ENCODE measurements at regions not wholly inside any gene's neighbourhood (a gene's known extent, or its start where the extent isn't known, plus 50 kb on each side); places are given as distances from the start of the nearest gene placed in this dataset.

DNA sequence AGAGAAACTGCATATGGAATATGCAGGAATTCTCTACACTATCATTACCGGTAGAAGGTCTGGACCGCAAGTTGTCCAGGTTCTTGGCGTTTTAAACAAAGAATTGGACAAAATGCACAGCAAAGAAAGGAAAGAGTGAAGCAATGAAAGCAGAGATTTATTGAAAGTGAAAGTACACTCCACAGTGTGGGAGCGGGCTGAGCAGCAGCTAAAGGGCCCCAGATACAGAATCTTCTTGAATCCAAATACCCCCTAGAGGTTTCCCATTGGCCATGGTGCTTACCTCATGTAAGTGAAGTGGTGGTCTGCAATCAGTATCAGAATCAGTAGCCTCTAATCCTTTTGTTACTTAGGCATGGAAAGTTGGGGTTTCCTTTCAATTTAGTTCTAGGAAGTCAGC, 178.5 kb upstream of the IRX3 start:
- Histone ChIP-seq H3K36me3 (ENCODE audit: insufficient read depth) (no peaks in the 10 kb centered on the region), H3K4me3 (no peak overlapping the region), H3K27ac (ENCODE audit: low read depth) (no peak overlapping the region), H3F3A (replicated peaks; ENCODE audit: low read depth) (no peaks in the 10 kb centered on the region), H3K4me2 (no peak overlapping the region), H3K79me2 (replicated peaks; ENCODE audit: insufficient read depth) (no peaks in the 10 kb centered on the region), H3K4me1 (ENCODE audit: insufficient read depth) (peaks cover 26% of the 10 kb centered on the region), H2AFZ (no peak overlapping the region), H4K20me1 (replicated peaks; ENCODE audit: insufficient read depth) (no peaks in the 10 kb centered on the region), H3K27me3 (ENCODE audit: insufficient read depth) (no peaks in the 10 kb centered on the region), H3K9me2 (ENCODE audit: insufficient read depth) (0 out of 2 replicates have a peak, but pooled peaks cover 3% of the 10 kb centered on the region)
- Mint-ChIP-seq H3K27me3 (ENCODE audit: insufficient read depth, low read depth, poor library complexity) (no peaks in the 10 kb centered on the region), H3K4me3 (no peak overlapping the region), H3K36me3 (ENCODE audit: low read depth) (peaks cover 6% of the 10 kb centered on the region), H3K27ac (no peak overlapping the region), H3K4me1 (peaks cover 22% of the 10 kb centered on the region), H3K9me3 (peaks cover 18% of the 10 kb centered on the region; the same call in 2 of the 3 replicates)
- no peak for DNase-seq (ENCODE audit: low spot score)
- TF ChIP-seq JUNB (IDR thresholded peaks at IDR 0.05; ENCODE audit: unreplicated experiment) (no peak), ZNF331 (CRISPR knock-in tag; IDR thresholded peaks at IDR 0.05; ENCODE audit: low read depth) (no peak), EZH2 (IDR thresholded peaks at IDR 0.05; ENCODE audit: low read depth, unreplicated experiment) (no peak), REST (IDR thresholded peaks at IDR 0.05; ENCODE audit: unreplicated experiment) (no peak), CTCF (conservative IDR thresholded peaks at IDR 0.05; ENCODE audit: low read depth in 2 of 2) (no peak), ZNF114 (CRISPR knock-in tag; IDR thresholded peaks at IDR 0.05) (no peak), CREB1 (CRISPR knock-in tag; IDR thresholded peaks at IDR 0.05; ENCODE audit: low read depth) (no peak), STAT1 (IDR thresholded peaks at IDR 0.05; ENCODE audit: unreplicated experiment) (no peak), POLR2AphosphoS5 (IDR thresholded peaks at IDR 0.05; ENCODE audit: low read depth) (no peak)
- TF ChIP-seq, protein P1, sequence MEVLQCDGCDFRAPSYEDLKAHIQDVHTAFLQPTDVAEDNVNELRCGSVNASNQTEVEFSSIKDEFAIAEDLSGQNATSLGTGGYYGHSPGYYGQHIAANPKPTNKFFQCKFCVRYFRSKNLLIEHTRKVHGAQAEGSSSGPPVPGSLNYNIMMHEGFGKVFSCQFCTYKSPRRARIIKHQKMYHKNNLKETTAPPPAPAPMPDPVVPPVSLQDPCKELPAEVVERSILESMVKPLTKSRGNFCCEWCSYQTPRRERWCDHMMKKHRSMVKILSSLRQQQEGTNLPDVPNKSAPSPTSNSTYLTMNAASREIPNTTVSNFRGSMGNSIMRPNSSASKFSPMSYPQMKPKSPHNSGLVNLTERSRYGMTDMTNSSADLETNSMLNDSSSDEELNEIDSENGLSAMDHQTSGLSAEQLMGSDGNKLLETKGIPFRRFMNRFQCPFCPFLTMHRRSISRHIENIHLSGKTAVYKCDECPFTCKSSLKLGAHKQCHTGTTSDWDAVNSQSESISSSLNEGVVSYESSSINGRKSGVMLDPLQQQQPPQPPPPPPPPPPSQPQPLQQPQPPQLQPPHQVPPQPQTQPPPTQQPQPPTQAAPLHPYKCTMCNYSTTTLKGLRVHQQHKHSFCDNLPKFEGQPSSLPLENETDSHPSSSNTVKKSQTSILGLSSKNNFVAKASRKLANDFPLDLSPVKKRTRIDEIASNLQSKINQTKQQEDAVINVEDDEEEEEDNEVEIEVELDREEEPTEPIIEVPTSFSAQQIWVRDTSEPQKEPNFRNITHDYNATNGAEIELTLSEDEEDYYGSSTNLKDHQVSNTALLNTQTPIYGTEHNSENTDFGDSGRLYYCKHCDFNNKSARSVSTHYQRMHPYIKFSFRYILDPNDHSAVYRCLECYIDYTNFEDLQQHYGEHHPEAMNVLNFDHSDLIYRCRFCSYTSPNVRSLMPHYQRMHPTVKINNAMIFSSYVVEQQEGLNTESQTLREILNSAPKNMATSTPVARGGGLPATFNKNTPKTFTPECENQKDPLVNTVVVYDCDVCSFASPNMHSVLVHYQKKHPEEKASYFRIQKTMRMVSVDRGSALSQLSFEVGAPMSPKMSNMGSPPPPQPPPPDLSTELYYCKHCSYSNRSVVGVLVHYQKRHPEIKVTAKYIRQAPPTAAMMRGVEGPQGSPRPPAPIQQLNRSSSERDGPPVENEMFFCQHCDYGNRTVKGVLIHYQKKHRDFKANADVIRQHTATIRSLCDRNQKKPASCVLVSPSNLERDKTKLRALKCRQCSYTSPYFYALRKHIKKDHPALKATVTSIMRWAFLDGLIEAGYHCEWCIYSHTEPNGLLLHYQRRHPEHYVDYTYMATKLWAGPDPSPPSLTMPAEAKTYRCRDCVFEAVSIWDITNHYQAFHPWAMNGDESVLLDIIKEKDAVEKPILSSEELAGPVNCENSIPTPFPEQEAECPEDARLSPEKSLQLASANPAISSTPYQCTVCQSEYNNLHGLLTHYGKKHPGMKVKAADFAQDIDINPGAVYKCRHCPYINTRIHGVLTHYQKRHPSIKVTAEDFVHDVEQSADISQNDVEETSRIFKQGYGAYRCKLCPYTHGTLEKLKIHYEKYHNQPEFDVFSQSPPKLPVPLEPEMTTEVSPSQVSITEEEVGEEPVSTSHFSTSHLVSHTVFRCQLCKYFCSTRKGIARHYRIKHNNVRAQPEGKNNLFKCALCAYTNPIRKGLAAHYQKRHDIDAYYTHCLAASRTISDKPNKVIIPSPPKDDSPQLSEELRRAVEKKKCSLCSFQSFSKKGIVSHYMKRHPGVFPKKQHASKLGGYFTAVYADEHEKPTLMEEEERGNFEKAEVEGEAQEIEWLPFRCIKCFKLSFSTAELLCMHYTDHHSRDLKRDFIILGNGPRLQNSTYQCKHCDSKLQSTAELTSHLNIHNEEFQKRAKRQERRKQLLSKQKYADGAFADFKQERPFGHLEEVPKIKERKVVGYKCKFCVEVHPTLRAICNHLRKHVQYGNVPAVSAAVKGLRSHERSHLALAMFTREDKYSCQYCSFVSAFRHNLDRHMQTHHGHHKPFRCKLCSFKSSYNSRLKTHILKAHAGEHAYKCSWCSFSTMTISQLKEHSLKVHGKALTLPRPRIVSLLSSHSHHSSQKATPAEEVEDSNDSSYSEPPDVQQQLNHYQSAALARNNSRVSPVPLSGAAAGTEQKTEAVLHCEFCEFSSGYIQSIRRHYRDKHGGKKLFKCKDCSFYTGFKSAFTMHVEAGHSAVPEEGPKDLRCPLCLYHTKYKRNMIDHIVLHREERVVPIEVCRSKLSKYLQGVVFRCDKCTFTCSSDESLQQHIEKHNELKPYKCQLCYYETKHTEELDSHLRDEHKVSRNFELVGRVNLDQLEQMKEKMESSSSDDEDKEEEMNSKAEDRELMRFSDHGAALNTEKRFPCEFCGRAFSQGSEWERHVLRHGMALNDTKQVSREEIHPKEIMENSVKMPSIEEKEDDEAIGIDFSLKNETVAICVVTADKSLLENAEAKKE (CRISPR knock-in tag; IDR thresholded peaks at IDR 0.05): no peak
- ATAC-seq: no peak
